ENCODE measurements at regions not wholly inside any gene's neighbourhood (a gene's known extent, or its start where the extent isn't known, plus 50 kb on each side); places are given as distances from the start of the nearest gene placed in this dataset.
"Not testable (repeated sequence)": the region's sequence is repeated elsewhere in the genome, so short reads cannot be mapped to it uniquely, and the experiment has no call there.

DNA sequence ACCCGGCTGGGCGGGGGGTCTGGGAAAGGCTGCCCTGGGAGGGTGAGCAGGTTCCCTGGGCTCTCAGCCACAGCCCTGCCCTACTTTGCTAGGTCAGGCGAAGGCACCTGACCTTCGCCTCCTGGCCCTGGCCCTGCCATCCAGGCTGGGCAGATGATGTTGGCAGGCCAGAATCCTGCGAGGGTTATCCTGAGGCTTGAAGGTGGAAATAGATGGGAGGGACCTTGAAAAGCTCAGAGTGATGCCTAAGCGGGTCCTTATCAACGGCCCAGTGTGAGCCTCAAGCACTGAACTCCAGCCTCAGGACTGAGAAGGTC, 191.3 kb downstream of the LAT start:
- TF ChIP-seq, protein P1, sequence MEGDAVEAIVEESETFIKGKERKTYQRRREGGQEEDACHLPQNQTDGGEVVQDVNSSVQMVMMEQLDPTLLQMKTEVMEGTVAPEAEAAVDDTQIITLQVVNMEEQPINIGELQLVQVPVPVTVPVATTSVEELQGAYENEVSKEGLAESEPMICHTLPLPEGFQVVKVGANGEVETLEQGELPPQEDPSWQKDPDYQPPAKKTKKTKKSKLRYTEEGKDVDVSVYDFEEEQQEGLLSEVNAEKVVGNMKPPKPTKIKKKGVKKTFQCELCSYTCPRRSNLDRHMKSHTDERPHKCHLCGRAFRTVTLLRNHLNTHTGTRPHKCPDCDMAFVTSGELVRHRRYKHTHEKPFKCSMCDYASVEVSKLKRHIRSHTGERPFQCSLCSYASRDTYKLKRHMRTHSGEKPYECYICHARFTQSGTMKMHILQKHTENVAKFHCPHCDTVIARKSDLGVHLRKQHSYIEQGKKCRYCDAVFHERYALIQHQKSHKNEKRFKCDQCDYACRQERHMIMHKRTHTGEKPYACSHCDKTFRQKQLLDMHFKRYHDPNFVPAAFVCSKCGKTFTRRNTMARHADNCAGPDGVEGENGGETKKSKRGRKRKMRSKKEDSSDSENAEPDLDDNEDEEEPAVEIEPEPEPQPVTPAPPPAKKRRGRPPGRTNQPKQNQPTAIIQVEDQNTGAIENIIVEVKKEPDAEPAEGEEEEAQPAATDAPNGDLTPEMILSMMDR (IDR thresholded peaks at IDR 0.05), result not testable (repeated sequence)
- not testable (repeated sequence) for TF ChIP-seq POLR2A (IDR thresholded peaks at IDR 0.05)

Data from thyroid gland (tissue), 4 donors.